ENCODE measurements at regions not wholly inside any gene's neighbourhood (a gene's known extent, or its start where the extent isn't known, plus 50 kb on each side); places are given as distances from the start of the nearest gene placed in this dataset.

DNA sequence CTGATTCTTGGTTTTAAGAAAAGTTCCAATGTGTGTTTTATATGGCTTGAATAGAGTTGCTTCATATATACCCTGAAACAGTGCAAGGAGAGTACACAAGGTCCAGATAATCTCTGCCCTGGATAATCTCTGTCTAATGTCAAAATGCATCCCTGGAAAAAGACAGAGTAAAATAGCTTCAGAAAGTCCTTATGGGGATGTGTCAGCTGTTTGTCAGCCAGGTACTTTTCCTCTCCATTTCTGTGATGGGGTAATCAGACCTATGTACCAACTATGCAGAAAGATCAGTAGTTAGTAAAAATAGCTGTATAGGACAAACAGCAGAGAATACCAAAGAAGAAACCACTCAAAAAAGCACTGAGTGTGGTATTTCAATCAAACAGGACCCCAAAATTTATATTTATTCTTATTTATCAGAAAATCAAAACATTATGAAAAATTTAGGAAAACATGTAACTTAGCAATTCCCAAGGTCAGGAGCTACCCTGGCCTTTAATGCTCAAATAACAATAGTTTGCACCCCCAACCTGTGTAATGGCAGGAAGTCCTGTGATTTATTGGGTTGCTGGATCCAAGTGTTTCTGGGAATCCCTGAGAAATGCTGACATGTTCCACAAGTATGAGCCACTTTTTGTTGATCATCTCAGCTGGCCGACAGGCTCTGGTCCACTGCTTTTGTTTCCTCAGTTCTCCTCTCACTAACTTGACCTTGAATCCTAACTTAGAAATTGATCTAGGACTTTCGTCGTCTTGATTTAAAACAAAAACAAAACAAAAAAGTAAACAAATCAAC, 69.6 kb downstream of the MDH1 start:
- TF ChIP-seq GATA2 (IDR thresholded peaks at IDR 0.05; ENCODE audit: low read depth, low read length) (no peak), GATA3 (IDR thresholded peaks at IDR 0.05; ENCODE audit: low read depth, low read length) (no peak)

GRCh38 chr2:63660060-63660459, 71.3 kb downstream of the MDH1 start:
- TF ChIP-seq GATA3 (IDR thresholded peaks at IDR 0.05; ENCODE audit: low read depth, low read length) (no peak), GATA2 (IDR thresholded peaks at IDR 0.05; ENCODE audit: low read depth, low read length) (no peak)

- TF ChIP-seq GATA2 (IDR thresholded peaks at IDR 0.05; ENCODE audit: low read depth, low read length) (no peak), GATA3 (IDR thresholded peaks at IDR 0.05; ENCODE audit: low read depth, low read length) (no peak)
These were observed 72.3 kb downstream of the MDH1 start for GRCh38 chr2:63661076-63661475.

DNA sequence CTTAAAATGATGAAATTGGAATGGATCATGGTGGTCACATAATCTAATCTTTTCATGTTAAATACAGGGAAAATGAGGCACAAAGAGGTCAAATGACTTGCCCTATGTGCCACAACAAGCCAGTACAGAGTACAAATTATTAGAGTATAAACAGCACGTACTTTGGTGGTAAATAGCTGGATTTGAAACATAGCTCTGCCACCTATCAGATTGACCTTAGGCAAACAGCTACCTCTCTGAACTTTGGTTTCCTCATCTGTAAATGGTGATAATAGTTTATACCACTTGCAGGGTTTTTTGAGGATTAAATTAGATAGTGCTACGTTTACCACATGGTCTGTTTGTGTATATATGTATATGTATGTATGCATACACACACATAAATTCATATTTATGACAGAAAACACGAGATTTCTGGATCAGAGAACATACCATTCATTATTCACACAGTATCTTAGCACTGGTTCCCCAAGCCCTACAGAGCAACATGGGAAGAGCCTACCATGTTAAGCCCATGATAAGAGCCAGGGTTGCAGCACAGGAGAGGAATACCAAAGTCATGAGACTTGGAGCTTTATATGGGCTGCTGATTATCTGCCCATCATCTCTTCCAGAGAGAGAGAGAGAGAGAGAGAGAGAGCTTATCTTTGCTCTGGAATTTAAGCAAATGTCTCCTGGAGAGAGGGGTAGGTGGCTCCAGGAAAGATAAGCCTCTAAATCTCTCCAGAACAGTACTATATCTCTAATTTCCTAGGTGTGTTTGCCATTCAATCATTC, 73.5 kb downstream of the MDH1 start:
- no peak for TF ChIP-seq GATA3 (IDR thresholded peaks at IDR 0.05; ENCODE audit: low read depth, low read length)
- no peak for TF ChIP-seq GATA2 (IDR thresholded peaks at IDR 0.05; ENCODE audit: low read depth, low read length)

GRCh38 chr2:63663013-63663864, 74.5 kb downstream of the MDH1 start:
- TF ChIP-seq GATA3 (IDR thresholded peaks at IDR 0.05; ENCODE audit: low read depth, low read length): no peak
- TF ChIP-seq GATA2 (IDR thresholded peaks at IDR 0.05; ENCODE audit: low read depth, low read length): no peak

- TF ChIP-seq GATA2 (IDR thresholded peaks at IDR 0.05; ENCODE audit: low read depth, low read length) (no peak), GATA3 (IDR thresholded peaks at IDR 0.05; ENCODE audit: low read depth, low read length) (no peak)
These were observed 76.3 kb downstream of the MDH1 start for GRCh38 chr2:63665091-63665490.

GRCh38 chr2:63665846-63666475, 77.2 kb downstream of the MDH1 start:
- TF ChIP-seq GATA3 (IDR thresholded peaks at IDR 0.05; ENCODE audit: low read depth, low read length): no peak
- TF ChIP-seq GATA2 (IDR thresholded peaks at IDR 0.05; ENCODE audit: low read depth, low read length): no peak

GRCh38 chr2:63667132-63667700, 78.5 kb downstream of the MDH1 start:
- TF ChIP-seq GATA3 (IDR thresholded peaks at IDR 0.05; ENCODE audit: low read depth, low read length) (no peak), GATA2 (IDR thresholded peaks at IDR 0.05; ENCODE audit: low read depth, low read length) (no peak)

GRCh38 chr2:63668000-63668399, 79.2 kb downstream of the MDH1 start:
- TF ChIP-seq GATA3 (IDR thresholded peaks at IDR 0.05; ENCODE audit: low read depth, low read length) (no peak), GATA2 (IDR thresholded peaks at IDR 0.05; ENCODE audit: low read depth, low read length) (no peak)

DNA sequence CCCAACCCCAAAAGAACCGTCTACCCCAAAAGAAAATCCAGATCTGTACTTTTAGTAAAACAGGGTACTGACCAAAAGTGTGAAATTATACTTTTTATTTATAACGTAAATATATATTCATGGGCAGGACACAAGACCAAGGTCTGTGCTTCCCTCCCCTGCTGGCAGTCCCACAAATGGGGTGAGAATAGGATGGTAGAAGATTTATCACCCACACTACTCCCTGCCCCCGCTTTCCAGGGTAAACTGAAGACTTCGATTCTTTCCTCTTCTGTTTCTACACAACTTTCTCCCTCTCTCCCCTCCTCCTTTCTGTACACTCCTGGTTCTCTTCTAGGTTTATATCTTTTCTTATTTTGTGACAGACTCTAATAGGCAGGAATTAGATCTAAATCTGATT, 79.7 kb downstream of the MDH1 start:
- TF ChIP-seq GATA2 (IDR thresholded peaks at IDR 0.05; ENCODE audit: low read depth, low read length) (no peak), GATA3 (IDR thresholded peaks at IDR 0.05; ENCODE audit: low read depth, low read length) (no peak)

DNA sequence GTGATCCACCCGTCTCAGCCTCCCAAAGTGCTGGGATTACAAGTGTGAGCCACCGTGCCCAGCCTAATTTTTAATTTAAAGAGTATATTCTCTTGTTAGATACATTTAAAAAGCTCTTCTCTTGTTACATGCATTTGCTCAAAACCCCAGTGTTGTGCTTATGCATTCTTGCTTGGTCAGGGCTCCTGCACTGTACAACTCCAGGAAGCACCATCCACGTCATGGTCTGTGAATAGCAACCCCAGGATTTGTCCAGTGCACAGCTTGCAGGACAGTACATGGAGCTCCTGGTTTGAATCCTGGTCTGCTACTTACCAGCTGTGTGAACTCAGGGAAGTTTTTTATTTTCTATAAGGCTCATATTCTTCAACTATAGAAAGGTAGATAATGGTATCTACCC, 80.8 kb downstream of the MDH1 start:
- TF ChIP-seq GATA3 (IDR thresholded peaks at IDR 0.05; ENCODE audit: low read depth, low read length): no peak
- TF ChIP-seq GATA2 (IDR thresholded peaks at IDR 0.05; ENCODE audit: low read depth, low read length): no peak

- TF ChIP-seq GATA2 (IDR thresholded peaks at IDR 0.05; ENCODE audit: low read depth, low read length): no peak
- TF ChIP-seq GATA3 (IDR thresholded peaks at IDR 0.05; ENCODE audit: low read depth, low read length): no peak
These were observed 85.2 kb downstream of the MDH1 start for GRCh38 chr2:63673865-63674533.

GRCh38 chr2:63675026-63675425, 86.3 kb downstream of the MDH1 start:
- TF ChIP-seq GATA3 (IDR thresholded peaks at IDR 0.05; ENCODE audit: low read depth, low read length) (no peak), GATA2 (IDR thresholded peaks at IDR 0.05; ENCODE audit: low read depth, low read length) (no peak)
